Choroid plexus epithelial cell (primary cell): ENCODE measurements at regions not wholly inside any gene's neighbourhood (a gene's known extent, or its start where the extent isn't known, plus 50 kb on each side); places are given as distances from the start of the nearest gene placed in this dataset.

Experiments used
- DNase-seq: peaks from one replicate; pipeline ENCODE4 v3.0.0-alpha.2; 2010; ENCODE audit warnings: low read depth
- H3K4me3 ChIP-seq: 2 replicates; pipeline ENCODE4 v1.5.1; 2011; ENCODE audit warnings: low read depth, mild to moderate bottlenecking, control low read depth, low read length, moderate library complexity
- TF ChIP-seq, protein P1 (sequence below): conservative IDR thresholded peaks from 2 replicates; pipeline ENCODE4 v1.5.1; 2011; ENCODE audit warnings: low read depth, mild to moderate bottlenecking, control low read depth, inconsistent platforms, low read length, moderate library complexity

- DNase-seq = no peak
- TF ChIP-seq, protein P1, sequence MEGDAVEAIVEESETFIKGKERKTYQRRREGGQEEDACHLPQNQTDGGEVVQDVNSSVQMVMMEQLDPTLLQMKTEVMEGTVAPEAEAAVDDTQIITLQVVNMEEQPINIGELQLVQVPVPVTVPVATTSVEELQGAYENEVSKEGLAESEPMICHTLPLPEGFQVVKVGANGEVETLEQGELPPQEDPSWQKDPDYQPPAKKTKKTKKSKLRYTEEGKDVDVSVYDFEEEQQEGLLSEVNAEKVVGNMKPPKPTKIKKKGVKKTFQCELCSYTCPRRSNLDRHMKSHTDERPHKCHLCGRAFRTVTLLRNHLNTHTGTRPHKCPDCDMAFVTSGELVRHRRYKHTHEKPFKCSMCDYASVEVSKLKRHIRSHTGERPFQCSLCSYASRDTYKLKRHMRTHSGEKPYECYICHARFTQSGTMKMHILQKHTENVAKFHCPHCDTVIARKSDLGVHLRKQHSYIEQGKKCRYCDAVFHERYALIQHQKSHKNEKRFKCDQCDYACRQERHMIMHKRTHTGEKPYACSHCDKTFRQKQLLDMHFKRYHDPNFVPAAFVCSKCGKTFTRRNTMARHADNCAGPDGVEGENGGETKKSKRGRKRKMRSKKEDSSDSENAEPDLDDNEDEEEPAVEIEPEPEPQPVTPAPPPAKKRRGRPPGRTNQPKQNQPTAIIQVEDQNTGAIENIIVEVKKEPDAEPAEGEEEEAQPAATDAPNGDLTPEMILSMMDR = no peak
- H3K4me3 ChIP-seq = no peak overlapping the region
Measured at GRCh38 chr12:123085730-123086487, 65.0 kb downstream of the PITPNM2 start.

- no peak for DNase-seq
- H3K4me3 ChIP-seq = no peak overlapping the region
- TF ChIP-seq, protein P1 = no peak
Measured at GRCh38 chr12:123085066-123085465, 65.8 kb downstream of the PITPNM2 start.

GRCh38 chr12:123083661-123084571, 67.0 kb downstream of the PITPNM2 start:
- DNase-seq = no peak
- no peak overlapping the region for H3K4me3 ChIP-seq
- TF ChIP-seq, protein P1 = no peak

- TF ChIP-seq, protein P1 = no peak
- DNase-seq = no peak
- no peak overlapping the region for H3K4me3 ChIP-seq
Measured at GRCh38 chr12:123080634-123081033, 70.3 kb downstream of the PITPNM2 start.

- DNase-seq = no peak
- TF ChIP-seq, protein P1 = no peak
- H3K4me3 ChIP-seq = no peak overlapping the region
Measured at GRCh38 chr12:123078531-123079155, 72.2 kb downstream of the PITPNM2 start.

GRCh38 chr12:123078120-123078465, 72.8 kb downstream of the PITPNM2 start:
- TF ChIP-seq, protein P1 = no peak
- DNase-seq = no peak
- H3K4me3 ChIP-seq = no peak overlapping the region
